Fibroblast of lung (primary cell): ENCODE measurements at regions not wholly inside any gene's neighbourhood (a gene's known extent, or its start where the extent isn't known, plus 50 kb on each side); places are given as distances from the start of the nearest gene placed in this dataset.

Experiments used
- EZH2 ChIP-seq: IDR thresholded peaks from 2 replicates; pipeline ENCODE4 v1.5.1; 2012; ENCODE audit warnings: low read length, control low read depth, mild to moderate bottlenecking; ENCODE audit errors: missing control alignments
- TF ChIP-seq, protein P1 (sequence below), 2 donors: IDR thresholded peaks in 1 of 2; conservative IDR thresholded peaks in 1 of 2; 1 replicate in 1 of 2; 2 replicates in 1 of 2; pipeline ENCODE4 v1.5.1; 2011 to 2012; ENCODE audit warnings: low read length in 2 of 2, control low read depth in 1 of 2, inconsistent platforms in 1 of 2, low read depth in 1 of 2, mild to moderate bottlenecking in 1 of 2

GRCh38 chr2:65831509-65831908 is 399.1 kb upstream of the SPRED2 start:
- TF ChIP-seq, protein P1, sequence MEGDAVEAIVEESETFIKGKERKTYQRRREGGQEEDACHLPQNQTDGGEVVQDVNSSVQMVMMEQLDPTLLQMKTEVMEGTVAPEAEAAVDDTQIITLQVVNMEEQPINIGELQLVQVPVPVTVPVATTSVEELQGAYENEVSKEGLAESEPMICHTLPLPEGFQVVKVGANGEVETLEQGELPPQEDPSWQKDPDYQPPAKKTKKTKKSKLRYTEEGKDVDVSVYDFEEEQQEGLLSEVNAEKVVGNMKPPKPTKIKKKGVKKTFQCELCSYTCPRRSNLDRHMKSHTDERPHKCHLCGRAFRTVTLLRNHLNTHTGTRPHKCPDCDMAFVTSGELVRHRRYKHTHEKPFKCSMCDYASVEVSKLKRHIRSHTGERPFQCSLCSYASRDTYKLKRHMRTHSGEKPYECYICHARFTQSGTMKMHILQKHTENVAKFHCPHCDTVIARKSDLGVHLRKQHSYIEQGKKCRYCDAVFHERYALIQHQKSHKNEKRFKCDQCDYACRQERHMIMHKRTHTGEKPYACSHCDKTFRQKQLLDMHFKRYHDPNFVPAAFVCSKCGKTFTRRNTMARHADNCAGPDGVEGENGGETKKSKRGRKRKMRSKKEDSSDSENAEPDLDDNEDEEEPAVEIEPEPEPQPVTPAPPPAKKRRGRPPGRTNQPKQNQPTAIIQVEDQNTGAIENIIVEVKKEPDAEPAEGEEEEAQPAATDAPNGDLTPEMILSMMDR (conservative IDR thresholded peaks at IDR 0.05 in 1 of 2, IDR thresholded peaks at IDR 0.05 in 1 of 2; ENCODE audit: low read depth in 1 of 2, low read length in 2 of 2): no peak
- no peak for TF ChIP-seq EZH2
